GM12875 (cell line): ENCODE measurements at regions not wholly inside any gene's neighbourhood (a gene's known extent, or its start where the extent isn't known, plus 50 kb on each side); places are given as distances from the start of the nearest gene placed in this dataset.

Experiments
- H3K4me3 ChIP-seq: one replicate; pipeline ENCODE4 v1.5.1; 2011; ENCODE audit warnings: low read depth, low read length, control low read depth
- CTCF ChIP-seq: IDR thresholded peaks from 2 replicates; pipeline ENCODE4 v1.5.1; 2011; ENCODE audit warnings: low read depth, mild to moderate bottlenecking, control low read depth, inconsistent platforms, low read length, moderate library complexity, borderline replicate concordance; ENCODE audit not compliant: insufficient read depth

DNA sequence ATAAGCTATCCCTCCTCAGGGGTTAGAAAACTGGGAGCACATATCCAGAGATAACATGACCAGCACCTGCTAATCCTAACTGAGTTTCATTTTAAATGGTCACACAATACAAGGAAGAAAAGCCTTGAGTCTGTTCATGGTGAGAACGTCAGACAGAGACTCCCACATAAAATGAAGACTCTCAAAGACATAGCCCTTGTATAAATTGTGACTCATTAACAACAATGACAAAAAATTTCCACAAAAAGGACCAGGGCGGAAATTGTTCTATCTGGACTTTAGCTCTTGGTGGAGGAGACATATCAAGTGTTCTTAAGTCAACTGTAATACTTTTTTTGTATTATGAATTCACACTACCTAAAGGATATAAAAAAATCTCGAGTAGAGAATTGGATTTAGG lies 313.7 kb upstream of the DCN start:
- TF ChIP-seq CTCF, result no peak
- no peak overlapping the region for H3K4me3 ChIP-seq

GRCh38 chr12:91493308-91493707 lies 310.7 kb upstream of the DCN start:
- no peak for TF ChIP-seq CTCF
- H3K4me3 ChIP-seq, result no peak overlapping the region

DNA sequence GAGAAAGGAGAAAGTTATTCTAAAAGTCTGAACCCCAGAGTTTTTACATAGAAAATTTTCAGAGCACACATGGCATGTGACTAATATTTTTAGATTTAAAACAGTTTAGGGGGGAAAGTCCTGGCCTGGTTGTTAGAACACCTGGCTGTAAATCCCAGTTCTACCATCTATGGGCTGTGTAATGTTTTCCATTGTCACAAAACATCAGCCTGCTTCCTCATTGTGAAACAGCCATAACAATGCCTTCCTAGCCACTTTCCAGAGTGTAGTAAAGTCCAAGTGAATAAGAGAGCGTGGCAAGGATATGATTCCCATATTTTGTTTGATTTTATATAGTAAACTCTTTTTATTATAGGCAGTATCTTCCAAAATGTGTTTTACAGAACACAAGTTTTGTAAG lies 310.0 kb upstream of the DCN start:
- H3K4me3 ChIP-seq, result no peak overlapping the region
- no peak for TF ChIP-seq CTCF

GRCh38 chr12:91490667-91491311 lies 308.2 kb upstream of the DCN start:
- no peak for TF ChIP-seq CTCF

GRCh38 chr12:91483471-91483985 lies 300.9 kb upstream of the DCN start:
- no peak for TF ChIP-seq CTCF
- H3K4me3 ChIP-seq, result no peak overlapping the region

More at GRCh38 chr12:91490667-91491311, 308.2 kb upstream of the DCN start:
- no peak overlapping the region for H3K4me3 ChIP-seq

GRCh38 chr12:91482231-91482630 lies 299.6 kb upstream of the DCN start:
- no peak for TF ChIP-seq CTCF
- H3K4me3 ChIP-seq, result no peak overlapping the region

DNA sequence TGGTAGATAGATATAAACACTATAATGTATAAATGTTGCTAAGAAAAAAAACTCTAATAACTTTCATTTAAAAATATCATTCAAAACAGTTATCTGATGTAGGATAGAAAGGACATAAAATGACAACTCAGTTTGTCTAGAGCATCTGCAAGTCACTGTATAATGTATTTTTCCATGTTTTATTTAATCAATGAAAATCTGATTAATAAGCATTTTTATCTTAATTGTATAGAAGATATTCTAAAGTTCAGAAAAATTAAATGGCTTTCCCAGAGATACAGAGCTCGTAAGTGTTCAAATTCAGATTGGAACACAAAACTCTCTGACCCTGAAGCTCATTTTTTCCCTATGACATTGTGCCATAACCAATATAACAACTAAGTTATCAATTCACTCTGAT lies 295.9 kb upstream of the DCN start:
- H3K4me3 ChIP-seq, result no peak overlapping the region
- TF ChIP-seq CTCF, result no peak
